SK-N-SH (cell line): ENCODE measurements at regions not wholly inside any gene's neighbourhood (a gene's known extent, or its start where the extent isn't known, plus 50 kb on each side); places are given as distances from the start of the nearest gene placed in this dataset.

Experiments
- CTCF ChIP-seq: fragments of 200-600 bp; sonication (generic); IDR thresholded peaks from 2 replicates; pipeline ENCODE4 v1.6.1; 2017; ENCODE audit warnings: antibody characterized with exemption, mild to moderate bottlenecking, moderate library complexity
- EZH2phosphoT487 ChIP-seq: fragments of 200-600 bp; sonication (generic); IDR thresholded peaks from 2 replicates; pipeline ENCODE4 v1.6.1; 2017; ENCODE audit warnings: low read depth, mixed run types, mild to moderate bottlenecking, antibody characterized with exemption, moderate library complexity, borderline replicate concordance
- FOXJ3 ChIP-seq: sonication (generic); formaldehyde crosslinking; IDR thresholded peaks from 2 replicates; pipeline ENCODE4 v1.5.1; 2020; ENCODE audit warnings: mild to moderate bottlenecking, missing genetic modification reagents
- GABPA ChIP-seq: IDR thresholded peaks from 2 replicates; pipeline ENCODE4 v1.4.0; 2012; ENCODE audit warnings: low read depth, mild to moderate bottlenecking
- JUND ChIP-seq: IDR thresholded peaks from 2 replicates; pipeline ENCODE4 v1.4.0; 2012
- NRF1 ChIP-seq: IDR thresholded peaks from 2 replicates; pipeline ENCODE4 v1.6.1; 2012; ENCODE audit warnings: low read depth, mild to moderate bottlenecking, low read length
- POLR2AphosphoS5 ChIP-seq: IDR thresholded peaks from 2 replicates; pipeline ENCODE4 v1.6.1; 2012; ENCODE audit warnings: low read depth, low read length
- RAD21 ChIP-seq: IDR thresholded peaks from 2 replicates; pipeline ENCODE4 v1.6.1; 2012; ENCODE audit warnings: mild to moderate bottlenecking, low read length
- RXRA ChIP-seq: IDR thresholded peaks from 2 replicates; pipeline ENCODE4 v1.4.0; 2012; ENCODE audit warnings: low read depth, mild to moderate bottlenecking, borderline replicate concordance
- SIN3A ChIP-seq: IDR thresholded peaks from 2 replicates; pipeline ENCODE4 v1.6.1; 2012; ENCODE audit warnings: low read depth, mild to moderate bottlenecking, low read length, moderate library complexity, borderline replicate concordance
- TAF1 ChIP-seq: IDR thresholded peaks from 2 replicates; pipeline ENCODE4 v1.6.1; 2012; ENCODE audit warnings: low read depth, mild to moderate bottlenecking, low read length, moderate library complexity, borderline replicate concordance
- TEAD4 ChIP-seq: IDR thresholded peaks from 2 replicates; pipeline ENCODE4 v1.4.0; 2012; ENCODE audit warnings: mild to moderate bottlenecking, borderline replicate concordance; ENCODE audit not compliant: insufficient read depth
- USF1 ChIP-seq: IDR thresholded peaks from 2 replicates; pipeline ENCODE4 v1.4.0; 2012; ENCODE audit warnings: low read depth, borderline replicate concordance
- TF ChIP-seq, protein P1 (sequence below): IDR thresholded peaks from 2 replicates; pipeline ENCODE4 v1.6.1; 2012; ENCODE audit warnings: mild to moderate bottlenecking, low read depth, low read length, moderate library complexity

DNA sequence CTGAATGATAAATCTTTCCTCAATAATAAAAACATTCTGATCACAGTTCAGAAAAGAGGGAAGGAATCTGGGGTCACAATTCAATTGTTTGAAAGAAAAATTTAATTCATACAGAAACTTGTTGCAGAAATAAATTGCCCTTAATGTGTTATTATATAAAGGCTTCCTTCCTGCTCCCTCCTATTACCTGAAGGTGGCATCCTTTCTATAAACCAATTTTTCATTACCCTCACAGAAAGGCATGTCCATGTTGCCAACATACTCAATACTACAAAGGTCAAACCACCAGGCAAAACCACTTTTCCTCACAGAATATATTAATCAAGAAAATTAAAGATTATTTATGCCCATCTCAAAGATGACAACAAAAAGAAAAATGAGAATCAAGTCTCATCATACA is 194.3 kb upstream of the CT83 start:
- TF ChIP-seq CTCF (no peak), USF1 (no peak), GABPA (no peak), TAF1 (no peak), TEAD4 (no peak), SIN3A (no peak), POLR2AphosphoS5 (no peak), EZH2phosphoT487 (no peak), FOXJ3 (no peak), NRF1 (no peak), RXRA (no peak), RAD21 (no peak), JUND (no peak)
- TF ChIP-seq, protein P1, sequence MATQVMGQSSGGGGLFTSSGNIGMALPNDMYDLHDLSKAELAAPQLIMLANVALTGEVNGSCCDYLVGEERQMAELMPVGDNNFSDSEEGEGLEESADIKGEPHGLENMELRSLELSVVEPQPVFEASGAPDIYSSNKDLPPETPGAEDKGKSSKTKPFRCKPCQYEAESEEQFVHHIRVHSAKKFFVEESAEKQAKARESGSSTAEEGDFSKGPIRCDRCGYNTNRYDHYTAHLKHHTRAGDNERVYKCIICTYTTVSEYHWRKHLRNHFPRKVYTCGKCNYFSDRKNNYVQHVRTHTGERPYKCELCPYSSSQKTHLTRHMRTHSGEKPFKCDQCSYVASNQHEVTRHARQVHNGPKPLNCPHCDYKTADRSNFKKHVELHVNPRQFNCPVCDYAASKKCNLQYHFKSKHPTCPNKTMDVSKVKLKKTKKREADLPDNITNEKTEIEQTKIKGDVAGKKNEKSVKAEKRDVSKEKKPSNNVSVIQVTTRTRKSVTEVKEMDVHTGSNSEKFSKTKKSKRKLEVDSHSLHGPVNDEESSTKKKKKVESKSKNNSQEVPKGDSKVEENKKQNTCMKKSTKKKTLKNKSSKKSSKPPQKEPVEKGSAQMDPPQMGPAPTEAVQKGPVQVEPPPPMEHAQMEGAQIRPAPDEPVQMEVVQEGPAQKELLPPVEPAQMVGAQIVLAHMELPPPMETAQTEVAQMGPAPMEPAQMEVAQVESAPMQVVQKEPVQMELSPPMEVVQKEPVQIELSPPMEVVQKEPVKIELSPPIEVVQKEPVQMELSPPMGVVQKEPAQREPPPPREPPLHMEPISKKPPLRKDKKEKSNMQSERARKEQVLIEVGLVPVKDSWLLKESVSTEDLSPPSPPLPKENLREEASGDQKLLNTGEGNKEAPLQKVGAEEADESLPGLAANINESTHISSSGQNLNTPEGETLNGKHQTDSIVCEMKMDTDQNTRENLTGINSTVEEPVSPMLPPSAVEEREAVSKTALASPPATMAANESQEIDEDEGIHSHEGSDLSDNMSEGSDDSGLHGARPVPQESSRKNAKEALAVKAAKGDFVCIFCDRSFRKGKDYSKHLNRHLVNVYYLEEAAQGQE: no peak
